OCI-LY3 (cell line): ENCODE measurements at regions not wholly inside any gene's neighbourhood (a gene's known extent, or its start where the extent isn't known, plus 50 kb on each side); places are given as distances from the start of the nearest gene placed in this dataset.

Source experiments
- CTCF ChIP-seq: fragments of 200-600, 300-600 bp; sonication (generic); IDR thresholded peaks from 2 replicates; pipeline ENCODE4 v1.5.1; 2014; ENCODE audit warnings: antibody characterized with exemption, low read length, low read depth
- EZH2phosphoT487 ChIP-seq: fragments of 200-600 bp; shearing (Covaris generic); IDR thresholded peaks from 2 replicates; pipeline ENCODE4 v1.6.1; 2018; ENCODE audit warnings: antibody characterized with exemption, mixed run types, low read depth

- TF ChIP-seq CTCF (no peak), EZH2phosphoT487 (no peak)
Observed at GRCh38 chr6:170080828-170081371, 210.0 kb downstream of the DLL1 start.
